B cell (primary cell): ENCODE measurements at regions not wholly inside any gene's neighbourhood (a gene's known extent, or its start where the extent isn't known, plus 50 kb on each side); places are given as distances from the start of the nearest gene placed in this dataset.

Experiments used
- CTCF ChIP-seq: fragments of 200-600 bp; IDR thresholded peaks from one replicate; pipeline ENCODE4 v1.8.0; 2022; ENCODE audit warnings: antibody characterized with exemption, mild to moderate bottlenecking
- EZH2 ChIP-seq: IDR thresholded peaks from 2 replicates; pipeline ENCODE4 v1.6.1; 2012; ENCODE audit warnings: borderline replicate concordance, low read depth, mild to moderate bottlenecking, moderate library complexity, low read length; ENCODE audit not compliant: insufficient read depth, poor library complexity, severe bottlenecking

DNA sequence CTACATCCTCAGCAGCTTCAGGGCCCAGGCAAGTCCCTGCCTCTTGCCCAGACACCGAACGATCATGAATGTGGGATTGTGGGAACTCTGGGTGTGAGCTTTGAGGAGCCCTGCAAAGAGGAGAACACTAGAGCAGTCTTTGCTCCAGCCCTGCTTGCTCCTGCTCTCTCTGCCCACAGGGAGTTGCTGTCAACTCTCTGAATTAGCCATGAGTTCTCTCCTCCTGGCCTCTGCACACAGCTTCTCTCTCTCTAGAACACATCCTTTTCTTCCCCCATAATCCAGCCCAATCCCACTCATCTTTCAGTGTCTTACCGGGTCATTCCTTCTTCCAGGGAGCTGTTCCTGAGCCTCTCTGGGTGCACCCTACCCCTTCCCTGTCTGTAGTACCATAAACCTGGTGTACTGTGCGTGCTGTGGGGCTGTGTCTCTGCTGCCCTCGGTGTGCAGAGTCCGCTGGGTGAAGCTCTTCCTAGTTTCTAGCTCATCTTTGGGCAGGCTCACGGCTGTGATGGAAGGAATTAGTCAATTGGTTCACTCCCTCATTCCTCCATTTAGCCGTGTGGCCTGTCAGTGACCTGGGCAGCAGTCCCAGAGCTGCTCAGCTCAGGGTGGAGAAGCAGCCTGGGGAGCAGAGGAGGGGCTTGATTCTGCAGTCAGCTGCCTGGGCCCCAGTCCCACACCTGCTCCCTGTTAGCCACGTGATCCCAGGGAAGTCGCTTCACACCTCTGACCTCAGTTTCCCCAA is 132.9 kb upstream of the HDAC4 start:
- TF ChIP-seq EZH2: no peak
- no peak for TF ChIP-seq CTCF
